ENCODE measurements at regions not wholly inside any gene's neighbourhood (a gene's known extent, or its start where the extent isn't known, plus 50 kb on each side); places are given as distances from the start of the nearest gene placed in this dataset.
"Not testable (repeated sequence)": the region's sequence is repeated elsewhere in the genome, so short reads cannot be mapped to it uniquely, and the experiment has no call there.

DNA sequence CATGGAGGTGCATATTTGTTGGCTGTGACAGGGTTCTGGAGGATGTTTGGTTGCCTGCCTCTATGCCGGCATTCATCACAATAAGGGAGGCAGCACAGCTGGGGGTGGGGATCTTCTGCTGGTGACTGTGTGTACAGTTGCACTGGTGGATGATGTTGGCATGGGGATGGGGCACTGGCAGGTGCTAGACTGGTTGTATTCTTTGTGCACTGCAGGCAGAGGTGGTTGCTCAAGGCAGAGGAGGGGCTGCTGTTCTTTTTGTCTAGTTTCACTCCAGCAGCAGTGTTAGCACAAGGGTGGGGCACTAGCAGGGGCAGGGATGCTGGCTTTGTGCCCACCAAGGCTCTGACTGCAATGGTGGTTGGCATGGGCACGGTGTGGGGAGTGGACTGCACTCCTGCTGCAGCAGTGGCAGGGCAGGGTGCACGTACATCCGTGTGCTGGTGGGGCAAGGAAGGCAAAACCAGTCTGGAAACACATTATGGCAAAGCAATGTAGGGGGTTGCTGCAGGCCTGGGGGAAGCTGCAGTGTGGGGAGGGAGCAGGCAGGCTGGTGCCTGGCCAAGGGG is 69.3 kb downstream of the ISOC1 start:
- no peak for DNase-seq (ENCODE audit: low spot score)

DNA sequence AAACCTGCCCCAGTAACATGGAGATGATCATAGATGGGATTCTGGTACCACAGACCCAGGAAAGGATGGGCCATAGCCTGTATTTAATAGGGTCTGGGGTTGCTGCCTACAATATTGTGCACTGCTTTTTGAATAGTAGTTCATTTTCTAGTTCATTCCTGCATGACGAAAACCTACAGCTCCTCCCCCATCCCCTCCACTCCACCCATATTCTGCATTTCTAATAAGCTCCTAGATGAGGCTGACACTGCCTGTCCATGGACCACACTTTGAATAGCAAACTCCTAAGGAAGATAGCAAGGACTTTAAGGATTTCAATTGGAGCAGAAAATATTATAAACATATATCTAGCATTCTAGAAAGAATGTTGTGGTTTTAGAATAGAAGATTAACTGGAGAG is 75.5 kb downstream of the ISOC1 start:
- DNase-seq (ENCODE audit: low spot score): no peak

DNA sequence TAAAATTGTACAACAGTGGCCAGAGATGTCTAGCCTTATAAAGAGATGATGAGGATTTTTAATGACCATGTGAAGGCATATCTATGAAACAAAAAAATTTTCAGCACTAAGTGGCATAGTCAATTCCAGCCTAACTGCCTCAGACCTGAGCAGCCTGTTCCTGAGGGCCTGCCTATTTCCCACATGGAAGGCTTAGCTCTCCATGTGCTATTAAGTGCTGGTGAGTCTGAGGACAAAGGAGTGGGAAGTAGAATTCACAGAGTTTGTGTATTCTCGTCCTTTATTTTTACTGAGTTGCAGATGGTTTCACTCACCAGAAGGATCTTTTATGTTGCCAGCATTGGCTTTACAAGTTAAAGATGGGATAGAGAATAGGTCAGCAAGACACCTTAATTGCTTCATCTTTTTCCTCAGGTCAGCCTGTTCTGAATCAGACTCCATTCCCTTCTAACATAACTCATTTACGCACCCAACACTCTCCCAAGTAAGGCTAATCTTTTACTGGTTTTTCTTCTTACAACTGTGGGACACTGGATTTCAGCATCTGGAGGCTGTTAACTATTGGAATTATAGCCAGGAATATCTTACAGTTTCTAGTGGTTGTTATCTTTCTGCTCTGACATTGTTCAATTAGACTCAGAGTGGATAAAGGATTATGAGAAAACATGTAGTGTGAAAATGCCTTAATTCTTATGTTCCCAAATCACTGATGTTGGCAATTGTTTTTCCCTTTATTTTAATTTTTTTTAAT is 76.8 kb downstream of the ISOC1 start:
- no peak for DNase-seq (ENCODE audit: low spot score)

DNA sequence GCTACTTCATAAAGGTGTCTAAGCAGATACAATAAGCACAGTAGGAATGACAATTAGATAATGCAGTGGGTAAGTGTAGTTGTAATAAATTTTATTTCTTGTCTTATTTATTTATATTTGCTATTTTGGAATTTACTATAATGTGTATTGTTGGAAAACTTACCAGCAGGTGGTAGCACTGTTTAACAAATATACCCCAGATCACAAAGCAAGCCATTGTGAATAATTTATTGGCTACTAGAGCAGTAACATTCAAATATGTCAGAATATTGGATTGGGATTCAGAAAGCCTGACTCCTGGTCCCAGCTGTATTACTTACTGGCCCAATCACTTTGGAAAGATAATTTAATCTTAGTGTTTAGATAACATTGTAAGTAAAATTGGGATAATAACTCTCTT is 78.0 kb downstream of the ISOC1 start:
- peak; percentile 12 for DNase-seq (ENCODE audit: low spot score)

DNA sequence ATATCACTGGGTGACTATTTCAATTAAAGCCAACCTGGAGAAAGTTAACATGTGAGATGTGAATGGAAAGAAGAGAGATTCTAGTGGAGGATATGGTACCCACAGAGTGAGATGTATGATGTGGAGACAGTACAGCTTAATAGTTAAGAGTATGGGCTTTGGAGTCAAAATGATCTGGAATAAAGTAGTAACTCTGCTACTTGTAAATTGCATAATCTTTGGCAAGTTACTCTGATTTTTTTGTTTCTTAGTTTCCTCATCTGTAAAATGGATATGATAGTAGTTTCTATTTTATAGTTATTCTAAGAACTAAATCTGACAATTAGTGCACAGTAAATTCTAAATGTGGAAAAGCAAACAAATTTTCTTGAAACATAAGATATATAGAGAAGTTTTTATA is 79.2 kb downstream of the ISOC1 start:
- DNase-seq (ENCODE audit: low spot score): no peak

DNA sequence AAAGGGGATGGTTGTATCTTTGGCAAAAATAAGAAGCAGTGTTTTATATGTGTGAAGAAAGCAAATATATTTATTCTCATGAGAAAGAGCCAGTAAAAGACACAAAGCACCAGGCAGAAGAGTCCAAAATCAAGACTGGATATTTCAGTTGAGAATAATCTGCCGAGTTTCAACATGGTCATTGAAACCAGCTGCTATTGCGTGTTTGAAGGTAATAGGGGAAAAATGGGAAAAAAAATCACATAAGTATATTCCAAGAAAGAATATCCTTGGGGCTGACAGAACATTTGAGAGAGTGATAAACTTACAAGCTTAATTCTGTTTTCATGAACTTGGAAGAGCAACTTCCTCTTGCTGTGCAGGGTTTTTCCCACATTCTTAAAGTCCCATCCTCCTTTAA is 79.9 kb downstream of the ISOC1 start:
- DNase-seq (ENCODE audit: low spot score): no peak

DNA sequence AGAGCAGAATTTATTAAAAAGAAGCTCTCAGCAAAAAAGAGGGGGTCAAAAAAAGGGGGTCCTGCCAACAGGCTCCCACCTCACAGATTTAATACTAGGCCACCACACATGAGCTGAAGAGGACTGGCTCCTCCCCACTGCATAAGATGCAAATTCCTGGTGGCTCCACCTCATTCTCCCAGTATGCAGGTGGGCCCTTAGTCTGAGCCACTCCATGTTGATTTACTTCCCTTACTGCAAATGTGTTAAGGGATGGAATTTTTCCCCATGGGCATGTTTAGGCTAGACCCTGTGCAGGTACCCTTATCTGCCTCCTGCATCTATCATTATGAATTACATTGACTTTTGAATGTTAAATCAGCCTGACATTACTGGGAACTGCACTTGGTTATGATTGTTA is 82.9 kb downstream of the ISOC1 start:
- no peak for DNase-seq (ENCODE audit: low spot score)

DNA sequence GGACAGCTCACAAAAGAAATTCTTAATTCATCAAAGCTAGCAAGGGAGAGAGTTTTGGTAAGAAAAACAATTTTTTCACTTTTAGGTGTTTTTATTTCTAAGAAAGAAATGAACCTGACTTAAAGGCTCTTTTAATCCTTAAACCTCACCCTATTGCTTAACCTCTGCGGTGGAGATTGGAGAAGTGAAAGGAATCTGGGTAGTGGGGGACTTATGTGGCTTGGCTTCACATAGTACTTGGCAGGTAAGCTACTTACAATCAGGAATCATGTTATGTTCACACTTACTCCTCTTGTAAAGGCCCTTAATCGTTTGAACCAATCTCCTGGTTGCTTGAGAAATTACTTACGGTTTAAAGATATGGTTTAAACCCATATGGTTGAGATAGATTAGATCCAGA is 104.8 kb downstream of the ISOC1 start:
- no peak for DNase-seq (ENCODE audit: low spot score)

DNA sequence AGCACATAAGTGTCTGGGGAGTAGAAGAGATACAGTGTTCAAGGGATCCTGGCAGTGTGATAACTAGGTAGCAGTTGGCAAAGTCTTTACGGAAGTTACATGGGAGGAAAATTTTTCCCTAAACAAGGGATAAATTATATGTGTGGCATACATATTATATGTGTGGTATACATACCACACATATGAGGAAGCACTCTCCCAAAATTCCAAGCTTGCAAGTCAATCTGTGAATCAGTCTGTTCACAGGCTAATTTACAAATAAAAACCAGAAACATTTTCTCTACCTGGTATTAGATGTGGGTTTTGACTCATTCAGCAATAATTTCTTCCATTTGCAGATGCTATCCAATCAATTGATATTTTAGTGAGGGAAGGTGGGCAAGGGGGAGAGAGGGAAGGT is 110.0 kb downstream of the ISOC1 start:
- no peak for DNase-seq (ENCODE audit: low spot score)

DNA sequence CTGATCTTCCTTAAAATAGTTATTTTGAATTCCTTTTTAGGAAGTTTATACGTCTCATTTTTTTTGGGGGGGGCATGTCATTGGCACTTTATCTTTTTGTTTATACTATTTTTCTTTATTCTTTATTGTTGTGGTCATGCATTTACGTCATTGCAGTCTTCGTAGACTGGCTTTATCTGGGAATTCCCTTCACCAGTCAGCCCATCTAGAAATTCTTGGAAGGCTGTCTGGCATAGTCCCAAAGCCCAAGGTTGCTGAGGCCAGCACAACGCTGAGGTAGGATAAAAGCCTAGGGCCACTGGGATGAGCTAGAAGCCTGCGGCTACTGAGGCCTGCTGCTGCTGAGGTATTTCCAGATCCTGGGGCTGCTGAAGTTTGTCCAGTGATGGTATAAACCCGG is 121.5 kb downstream of the ISOC1 start:
- no peak for DNase-seq (ENCODE audit: low spot score)

DNA sequence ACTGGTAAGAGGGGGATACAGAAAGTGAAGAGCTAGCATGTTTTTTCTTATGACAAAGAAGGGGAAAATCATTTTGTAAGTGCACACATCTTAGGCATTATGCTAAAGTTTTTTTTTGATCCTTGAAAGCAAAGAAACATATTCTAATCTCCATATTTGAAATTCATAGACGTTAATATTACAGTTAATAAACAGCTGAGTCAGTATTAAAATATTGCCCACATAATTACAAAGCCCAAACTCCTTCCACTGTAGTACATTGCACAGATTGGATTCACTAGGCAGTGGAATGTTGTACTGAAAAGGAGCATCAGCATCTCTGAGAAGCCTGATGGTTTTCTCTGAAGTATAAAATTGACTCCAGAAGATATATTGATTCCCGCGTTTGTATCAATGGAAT is 122.6 kb downstream of the ISOC1 start:
- DNase-seq (ENCODE audit: low spot score): no peak

DNA sequence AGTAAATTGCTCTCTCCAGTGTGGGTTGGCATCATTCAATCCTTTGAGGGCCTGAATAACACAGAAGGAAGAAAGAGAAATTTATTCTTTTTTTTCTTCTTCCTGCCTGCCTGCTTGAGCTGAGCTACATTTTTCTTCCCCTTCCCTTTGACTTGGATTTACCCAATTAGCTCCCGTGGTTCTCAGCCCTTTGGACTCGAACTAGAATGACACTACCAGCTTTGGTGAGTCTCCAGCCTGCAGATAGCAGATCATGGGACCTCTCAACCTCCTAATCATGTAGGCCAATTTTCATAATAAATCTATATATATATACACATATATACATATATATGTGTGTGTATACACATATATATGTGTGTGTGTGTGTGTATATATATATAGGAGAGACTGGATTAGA is 128.6 kb downstream of the ISOC1 start:
- DNase-seq (ENCODE audit: low spot score): no peak

DNA sequence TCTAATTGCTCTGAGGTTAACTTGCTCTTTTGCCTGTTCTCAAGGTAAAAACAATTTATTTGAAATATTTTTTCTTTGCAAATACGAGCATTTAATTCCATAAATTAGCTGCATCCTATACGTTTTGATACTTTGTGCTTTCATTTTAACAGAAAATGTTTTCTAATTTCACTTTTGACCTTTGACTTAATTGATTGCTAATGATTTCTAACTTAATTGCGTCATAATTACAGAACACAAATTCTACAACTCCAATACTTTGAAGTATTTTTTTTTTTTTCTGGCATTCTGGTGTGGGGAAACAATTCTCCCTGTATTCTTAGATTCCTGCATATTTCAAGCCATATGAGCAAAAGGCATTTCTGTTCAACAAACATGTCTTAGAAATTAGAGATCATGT is 134.0 kb downstream of the ISOC1 start:
- no peak for DNase-seq (ENCODE audit: low spot score)

DNA sequence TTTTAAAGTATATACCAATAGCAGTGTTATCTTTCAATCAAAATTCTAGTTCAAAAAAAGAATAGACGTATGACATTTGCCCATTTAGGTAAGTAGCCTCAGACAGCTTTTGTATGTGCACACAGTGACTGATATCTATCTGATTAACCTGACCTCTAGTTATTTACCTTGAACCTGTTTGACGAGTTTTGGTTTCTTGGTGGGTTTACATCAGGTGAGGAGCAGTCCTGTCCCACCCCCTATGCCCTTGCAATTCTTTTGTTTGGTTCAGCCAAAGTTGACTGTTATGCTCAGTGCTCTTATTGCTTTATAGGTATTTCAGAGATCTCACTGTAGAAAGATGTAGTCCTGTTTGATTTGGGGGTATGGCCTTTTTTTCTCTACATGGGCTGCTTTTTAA is 147.2 kb downstream of the ISOC1 start:
- no peak for DNase-seq (ENCODE audit: low spot score)

DNA sequence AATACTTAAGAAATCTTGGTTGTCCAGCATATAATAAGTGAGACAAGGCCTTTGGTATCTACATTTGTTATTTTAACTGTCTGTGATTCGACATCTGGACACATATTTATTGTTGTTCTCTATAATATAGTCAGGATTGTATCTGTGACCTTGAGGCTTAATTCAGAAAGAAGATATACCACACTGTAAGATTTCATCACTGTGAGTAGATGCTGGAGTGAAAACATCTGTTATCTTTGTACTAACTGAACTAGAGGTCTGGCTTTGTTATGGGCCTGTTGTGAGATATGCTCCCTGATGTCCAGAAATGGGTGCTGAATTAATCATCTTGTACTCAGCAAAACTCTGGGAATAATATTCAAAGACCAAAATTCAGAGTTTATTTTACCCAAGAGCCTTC is 148.5 kb downstream of the ISOC1 start:
- DNase-seq (ENCODE audit: low spot score): peak; percentile 2

DNA sequence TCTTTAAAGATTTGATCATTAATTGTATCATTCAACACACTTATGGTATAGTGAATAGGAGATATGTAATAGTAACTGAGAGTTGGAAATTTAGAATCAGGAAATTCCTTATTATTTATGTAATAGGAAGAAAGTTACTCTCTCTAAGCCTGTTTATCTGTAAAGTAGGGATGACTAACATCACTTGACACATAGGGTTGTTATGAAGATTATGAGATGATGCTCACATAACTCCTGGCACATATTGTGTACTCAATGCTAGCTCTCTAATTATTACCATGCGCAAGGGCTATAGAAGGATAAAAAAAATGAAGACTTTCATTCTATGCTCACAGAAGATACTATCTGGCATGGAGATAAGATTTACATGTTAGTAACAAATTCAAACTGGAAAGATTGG is 149.9 kb downstream of the ISOC1 start:
- DNase-seq (ENCODE audit: low spot score): peak; percentile 13

DNA sequence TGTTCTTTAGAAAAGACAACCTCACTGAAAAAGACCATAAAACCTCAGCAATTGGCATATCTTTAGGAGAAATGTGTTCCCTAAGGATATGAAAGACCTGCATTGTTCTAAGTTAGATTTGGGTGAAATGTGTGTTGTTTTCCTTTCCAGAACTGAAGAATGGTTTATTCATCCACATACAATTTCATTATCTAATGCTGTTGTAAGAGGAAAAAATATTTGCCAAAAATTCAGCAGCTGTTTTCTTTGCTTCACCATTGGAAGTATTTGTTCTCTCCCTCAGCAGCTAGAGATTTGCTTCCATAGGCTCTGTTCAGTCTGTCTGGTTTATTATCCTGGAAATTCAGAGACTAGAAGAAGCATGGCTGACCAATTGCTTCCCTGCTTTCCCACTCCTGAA is 150.9 kb downstream of the ISOC1 start:
- peak; percentile 3 for DNase-seq (ENCODE audit: low spot score)

DNA sequence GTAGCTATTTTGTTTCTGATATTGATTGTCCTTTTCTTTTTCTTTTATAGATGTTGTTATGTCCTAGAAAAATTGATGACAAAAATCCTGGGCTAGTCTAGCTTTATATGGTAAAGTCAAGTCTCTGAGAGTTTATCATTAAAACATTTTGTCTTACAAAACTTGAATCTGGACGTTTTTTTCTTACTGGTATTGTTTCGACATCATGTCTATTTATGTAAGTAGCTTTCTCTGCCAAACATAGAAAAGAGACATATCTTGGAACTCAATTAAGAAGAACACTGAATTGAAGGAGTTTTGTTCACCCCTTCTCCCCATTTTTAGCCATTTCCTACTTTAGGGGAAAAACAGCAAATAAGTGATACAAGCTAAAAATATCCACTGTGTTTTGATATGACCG is 151.5 kb downstream of the ISOC1 start:
- DNase-seq (ENCODE audit: low spot score): no peak

DNA sequence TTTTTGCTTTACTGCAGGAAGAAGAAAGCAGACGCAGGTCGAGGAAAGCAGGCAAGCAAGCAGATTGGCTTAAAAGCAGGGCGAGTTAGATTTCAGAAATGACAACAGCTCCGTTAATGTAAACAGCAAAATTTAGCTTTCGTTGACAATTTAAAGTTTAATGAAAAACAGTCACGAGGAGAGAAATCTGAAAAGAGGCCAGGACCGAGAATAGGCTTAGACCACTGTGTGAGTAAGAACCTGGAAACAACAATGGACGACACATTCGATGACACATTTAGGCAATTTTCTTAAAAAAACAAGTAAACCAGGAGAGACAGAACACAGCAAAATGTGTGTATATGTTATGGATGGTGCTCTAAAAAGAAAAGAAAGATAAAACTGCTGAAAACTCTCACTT is 155.3 kb downstream of the ISOC1 start:
- no peak for DNase-seq (ENCODE audit: low spot score)

DNA sequence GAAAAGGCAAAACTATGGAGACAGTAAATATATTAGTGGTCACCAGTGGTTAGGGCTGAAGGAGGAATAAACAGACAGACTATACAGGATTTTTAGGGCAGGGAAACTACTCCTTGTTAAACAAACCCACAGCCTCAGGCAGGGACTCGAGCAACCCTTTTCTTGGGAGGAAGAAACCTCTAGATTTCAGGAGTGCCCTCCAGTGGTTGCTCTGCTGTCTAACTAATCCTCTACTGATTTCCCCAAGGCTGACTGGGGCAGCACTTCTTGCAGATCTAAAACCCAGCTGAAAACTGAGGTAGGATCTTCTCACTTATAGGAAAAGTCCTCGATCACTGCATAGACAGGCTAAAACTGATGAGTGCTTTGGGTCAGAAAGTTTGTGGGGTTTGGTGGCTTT is 176.8 kb downstream of the ISOC1 start:
- DNase-seq (ENCODE audit: low spot score): peak; percentile 18

DNA sequence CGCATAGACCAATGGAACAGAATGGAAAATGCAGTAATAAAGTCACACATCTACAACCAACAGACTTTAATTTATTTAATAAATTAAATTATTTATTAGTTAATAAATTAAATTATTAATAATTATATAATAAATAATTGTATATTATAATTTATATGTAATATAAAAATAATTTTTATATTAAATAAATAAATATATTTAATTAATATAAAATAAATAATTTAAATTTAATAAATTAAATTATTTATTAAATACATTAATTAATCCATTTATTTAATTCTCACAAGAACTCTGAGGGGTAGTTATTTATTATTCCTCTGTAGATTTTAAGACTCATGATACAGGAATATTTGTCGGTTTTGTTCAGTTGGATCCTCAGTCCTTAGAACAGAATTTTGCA is 176.1 kb upstream of the ADAMTS19 start:
- DNase-seq (ENCODE audit: low spot score): no peak

DNA sequence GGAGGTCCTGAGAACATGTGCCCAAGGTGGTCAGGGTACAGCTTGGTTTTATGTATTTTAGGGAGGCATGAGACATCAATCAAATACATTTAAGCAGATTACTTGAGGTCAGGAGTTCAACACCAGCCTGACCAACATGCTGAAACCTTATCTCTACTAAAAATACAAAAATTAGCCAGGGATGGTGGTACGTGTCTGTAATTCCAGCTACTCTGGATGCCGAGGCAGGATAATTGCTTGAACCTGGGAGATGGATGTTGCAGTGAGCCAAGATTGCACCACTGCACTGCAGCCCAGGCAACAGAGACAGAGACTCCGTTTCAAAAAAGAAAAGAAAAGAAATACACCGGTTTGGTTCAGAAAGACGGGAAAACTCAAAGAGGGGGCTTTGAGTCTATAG is 165.9 kb upstream of the ADAMTS19 start:
- not testable (repeated sequence) for DNase-seq (ENCODE audit: low spot score)

DNA sequence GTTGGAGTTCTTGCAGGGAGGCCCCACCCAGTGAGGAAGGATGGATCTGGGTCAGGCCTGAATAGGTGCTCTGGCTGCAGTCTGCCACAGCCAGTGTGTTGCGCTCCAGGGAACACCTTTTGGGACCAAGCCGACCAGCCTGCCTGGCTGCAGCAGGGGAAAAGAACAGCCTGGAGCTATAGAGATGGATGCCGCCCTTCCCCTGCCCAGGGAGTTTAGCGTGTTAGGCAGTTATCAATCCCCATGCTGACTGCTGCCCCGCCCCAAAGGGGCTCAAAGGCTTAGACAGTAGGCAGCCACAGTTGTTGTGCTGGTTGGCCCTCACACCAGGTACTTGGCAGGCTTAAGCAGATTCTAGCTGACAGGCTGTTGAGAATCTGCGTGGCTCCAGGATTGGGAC is 153.4 kb upstream of the ADAMTS19 start:
- DNase-seq (ENCODE audit: low spot score): no peak

DNA sequence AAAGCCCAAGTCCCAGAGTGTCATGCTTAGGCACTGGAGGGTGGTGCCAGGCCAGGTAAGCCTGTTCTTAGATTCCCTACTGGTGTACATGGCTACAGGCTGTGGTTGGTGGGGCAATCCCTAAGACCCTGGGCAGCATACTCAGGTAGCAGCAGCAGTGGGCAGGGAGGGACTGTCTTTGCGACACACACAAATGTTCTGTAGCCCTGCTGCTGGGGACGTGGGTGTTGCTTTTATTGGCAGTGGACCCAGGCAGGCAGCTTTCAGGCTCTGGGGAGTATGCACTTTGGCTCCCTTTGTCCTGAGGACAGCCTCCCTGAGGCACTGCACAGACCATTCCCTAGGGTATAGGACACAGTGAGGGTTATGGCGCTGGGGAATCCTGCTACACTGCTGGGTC is 137.1 kb upstream of the ADAMTS19 start:
- no peak for DNase-seq (ENCODE audit: low spot score)

Measured in GM03348 (cell line).